Smooth muscle cell (in vitro differentiated cells): ENCODE measurements at regions not wholly inside any gene's neighbourhood (a gene's known extent, or its start where the extent isn't known, plus 50 kb on each side); places are given as distances from the start of the nearest gene placed in this dataset.

Experiments used
- DNase-seq: peaks from one replicate; lab custom pipeline; 2025; ENCODE audit not compliant: unreplicated experiment; lab: John Stamatoyannopoulos, UW
- H2AFZ ChIP-seq: fragments of 200-600 bp; sonication (generic); 2 replicates; pipeline ENCODE4 v1.6.0; 2016; ENCODE audit warnings: antibody characterized with exemption, low read depth, mild to moderate bottlenecking
- H3F3A ChIP-seq: fragments of 200-600 bp; sonication (generic); 2 replicates; pipeline ENCODE4 v1.6.0; 2017; ENCODE audit warnings: antibody characterized with exemption, low read depth
- H3K27ac ChIP-seq: fragments of 200-600 bp; sonication (generic); 2 replicates; pipeline ENCODE4 v1.5.1; 2016; ENCODE audit warnings: low read depth, mild to moderate bottlenecking
- H3K27me3 ChIP-seq: fragments of 200-600 bp; sonication (generic); 2 replicates; pipeline ENCODE4 v1.6.1; 2016; ENCODE audit warnings: low read depth, mild to moderate bottlenecking
- H3K36me3 ChIP-seq: fragments of 200-600 bp; sonication (generic); 2 replicates; pipeline ENCODE4 v1.5.1; 2016; ENCODE audit warnings: low read depth
- H3K4me1 ChIP-seq: fragments of 200-600 bp; sonication (generic); 2 replicates; pipeline ENCODE4 v1.5.1; 2016; ENCODE audit warnings: low read depth
- H3K4me2 ChIP-seq: fragments of 200-600 bp; sonication (generic); 2 replicates; pipeline ENCODE4 v1.6.0; 2016; ENCODE audit warnings: mild to moderate bottlenecking
- H3K4me3 ChIP-seq: fragments of 200-600 bp; sonication (generic); 2 replicates; pipeline ENCODE4 v1.5.1; 2016; ENCODE audit warnings: mild to moderate bottlenecking
- H3K79me2 ChIP-seq: fragments of 200-600 bp; sonication (generic); 2 replicates; pipeline ENCODE4 v1.6.0; 2016; ENCODE audit warnings: low read depth, mild to moderate bottlenecking
- H3K9ac ChIP-seq: fragments of 200-600 bp; sonication (generic); 2 replicates; pipeline ENCODE4 v1.6.0; 2016; ENCODE audit warnings: low read depth
- H3K9me3 ChIP-seq: fragments of 200-600 bp; sonication (generic); replicated peaks from 2 replicates; pipeline ENCODE4 v1.5.1; 2016; ENCODE audit warnings: low read depth
- H4K20me1 ChIP-seq: fragments of 200-600 bp; sonication (generic); 2 replicates; pipeline ENCODE4 v1.6.0; 2016; ENCODE audit warnings: low read depth
- CTCF ChIP-seq: fragments of 200-600 bp; sonication (generic); IDR thresholded peaks from 2 replicates; pipeline ENCODE4 v1.5.1; 2017; ENCODE audit warnings: borderline replicate concordance, mild to moderate bottlenecking, antibody characterized with exemption; ENCODE audit not compliant: insufficient read depth, poor library complexity, severe bottlenecking
- WGBS: methylation state at CpG from one replicate; pipeline ENCODE4 v1.1.7; 2016; ENCODE audit warnings: low lambda C conversion rate; 5-methylcytosine and 5-hydroxymethylcytosine counted together

DNA sequence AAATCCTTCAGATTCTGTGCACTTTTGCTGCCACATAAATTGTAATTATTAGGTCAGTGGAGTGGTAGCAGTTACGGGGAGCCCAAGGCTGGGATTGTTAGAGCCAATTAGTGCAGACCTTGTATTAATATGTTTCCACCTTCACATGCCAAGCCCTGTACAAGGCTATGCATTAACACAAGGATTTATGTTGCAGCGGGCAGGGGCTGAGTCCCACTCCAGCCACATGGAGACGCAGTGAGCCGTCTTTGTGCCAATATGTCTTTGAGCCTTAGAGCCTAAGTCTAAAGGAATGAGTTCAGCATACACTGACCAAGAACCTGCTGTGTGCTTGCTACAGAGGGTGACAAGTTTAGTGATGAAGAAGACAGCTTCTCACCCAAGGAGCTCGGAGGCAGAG is 238.2 kb downstream of the TSN start:
- H3K79me2 ChIP-seq = no peaks in the 10 kb centered on the region
- H3K27me3 ChIP-seq = peaks cover 6% of the 10 kb centered on the region
- H3K27ac ChIP-seq = no peak overlapping the region
- no peak overlapping the region for H2AFZ ChIP-seq
- no peaks in the 10 kb centered on the region for H3K36me3 ChIP-seq
- no peaks in the 10 kb centered on the region for H3F3A ChIP-seq
- H3K4me2 ChIP-seq = no peak overlapping the region
- H3K4me3 ChIP-seq = no peak overlapping the region
- no peaks in the 10 kb centered on the region for H3K9me3 ChIP-seq
- no peak overlapping the region for H3K9ac ChIP-seq
- DNase-seq = no peak
- 90% methylated on average over 5 of the region's 5 CpGs for WGBS
- no peaks in the 10 kb centered on the region for H4K20me1 ChIP-seq
- no peak for TF ChIP-seq CTCF
- H3K4me1 ChIP-seq = no peaks in the 10 kb centered on the region

DNA sequence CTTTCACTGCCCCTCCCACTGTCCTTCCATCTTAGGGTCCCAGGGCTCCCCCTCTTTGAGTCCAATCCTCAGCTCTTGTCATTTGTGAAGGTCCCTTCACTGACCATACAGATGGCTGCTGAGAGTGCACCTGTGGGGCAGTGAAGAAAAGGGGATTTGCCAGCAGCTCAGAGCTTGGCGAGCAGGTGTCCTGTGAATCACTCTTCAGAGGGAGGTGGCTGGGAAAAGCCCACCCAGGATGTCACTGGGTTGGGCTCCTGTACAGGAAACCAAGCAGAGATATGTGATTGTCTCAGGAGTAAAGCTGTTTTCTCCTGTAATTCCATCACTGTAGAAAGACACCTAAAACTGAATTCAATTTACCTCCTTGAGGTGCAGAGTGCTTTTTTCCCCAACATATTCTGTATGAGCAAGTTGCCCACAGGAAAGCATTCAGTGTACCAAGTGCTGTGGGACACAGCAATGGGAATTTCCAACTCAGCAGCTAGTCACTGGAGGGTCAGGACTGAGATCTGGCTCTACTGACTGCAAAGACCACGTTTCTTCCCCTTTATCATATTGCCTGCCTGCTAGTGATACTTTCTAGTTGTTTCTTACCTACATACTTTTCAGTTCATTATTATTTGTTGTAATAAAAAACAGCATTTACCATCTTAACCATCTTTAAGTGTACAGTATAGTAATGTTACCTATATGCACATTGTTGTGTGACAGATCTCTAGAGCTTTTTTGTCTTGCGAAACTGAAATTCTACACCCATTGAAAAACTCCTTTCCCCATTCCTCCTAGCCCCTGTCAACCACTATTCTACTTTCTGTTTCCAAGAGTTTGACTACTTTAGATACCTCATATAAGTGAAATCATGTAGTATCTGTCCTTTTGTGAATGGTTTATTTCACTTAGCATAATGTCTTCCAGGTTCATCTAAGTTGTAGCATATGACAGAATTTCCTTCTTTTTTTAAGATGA is 239.1 kb downstream of the TSN start:
- no peaks in the 10 kb centered on the region for H3K9me3 ChIP-seq
- no peak overlapping the region for H3K4me2 ChIP-seq
- DNase-seq = no peak
- H3K79me2 ChIP-seq = no peaks in the 10 kb centered on the region
- H3K4me1 ChIP-seq = no peaks in the 10 kb centered on the region
- no peak overlapping the region for H3K9ac ChIP-seq
- no peaks in the 10 kb centered on the region for H4K20me1 ChIP-seq
- H3F3A ChIP-seq = no peaks in the 10 kb centered on the region
- no peak overlapping the region for H3K4me3 ChIP-seq
- WGBS = 80% methylated on average over 3 of the region's 3 CpGs
- H2AFZ ChIP-seq = no peak overlapping the region
- H3K27me3 ChIP-seq = peaks cover 6% of the 10 kb centered on the region
- no peaks in the 10 kb centered on the region for H3K36me3 ChIP-seq
- no peak for TF ChIP-seq CTCF
- no peak overlapping the region for H3K27ac ChIP-seq

DNA sequence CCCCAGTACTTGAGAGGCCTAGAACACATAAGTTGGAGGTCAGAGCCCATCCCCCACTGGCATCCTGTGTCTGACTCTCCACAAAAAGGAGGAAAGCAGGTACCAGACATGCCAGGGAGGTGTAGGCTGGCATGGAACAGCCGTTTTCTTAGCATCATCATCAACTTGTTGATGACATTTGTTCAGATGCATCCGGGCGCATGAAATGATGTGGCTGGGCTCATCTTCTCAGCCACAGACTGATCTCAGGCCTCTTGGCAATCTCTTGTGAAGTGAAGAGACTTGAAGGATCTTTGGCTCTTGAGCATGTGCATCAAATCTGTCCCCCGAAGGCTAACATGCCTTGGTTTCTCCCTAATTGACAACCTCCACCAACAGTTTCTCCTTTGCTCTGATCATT is 243.3 kb downstream of the TSN start:
- Histone ChIP-seq H3K9me3 (no peaks in the 10 kb centered on the region), H3K9ac (no peak overlapping the region), H3K27me3 (peaks cover 6% of the 10 kb centered on the region), H3F3A (no peaks in the 10 kb centered on the region), H3K79me2 (no peaks in the 10 kb centered on the region), H3K4me2 (no peak overlapping the region), H4K20me1 (no peaks in the 10 kb centered on the region), H3K27ac (no peak overlapping the region), H2AFZ (no peak overlapping the region), H3K36me3 (no peaks in the 10 kb centered on the region), H3K4me1 (no peaks in the 10 kb centered on the region), H3K4me3 (no peak overlapping the region)
- WGBS = 90% methylated on average over 4 of the region's 4 CpGs
- DNase-seq = no peak
- TF ChIP-seq CTCF = no peak

DNA sequence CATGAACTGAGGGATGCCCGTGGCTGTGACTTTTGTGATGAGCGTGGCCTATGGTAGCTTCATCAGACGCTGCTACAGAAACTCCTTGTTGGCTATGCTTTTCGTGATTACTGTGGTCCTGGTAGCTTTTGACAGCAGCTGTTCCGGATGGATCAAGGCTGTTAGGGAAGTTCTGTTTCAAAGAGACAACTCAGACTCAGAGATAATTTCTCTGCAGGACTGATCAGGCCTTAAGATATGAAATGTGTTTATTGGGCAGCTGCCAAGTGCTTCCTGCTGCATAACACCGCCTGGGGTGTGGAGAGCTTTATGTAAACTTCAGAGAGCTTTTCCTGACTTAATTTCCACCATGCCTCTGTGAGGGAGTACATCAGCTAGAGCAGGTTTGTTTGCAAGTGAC is 243.8 kb downstream of the TSN start:
- DNase-seq = no peak

More for the DNA sequence above, 243.8 kb downstream of the TSN start:
- Histone ChIP-seq H3K9ac (no peak overlapping the region), H3K4me2 (no peak overlapping the region), H4K20me1 (no peaks in the 10 kb centered on the region), H3K4me1 (no peaks in the 10 kb centered on the region), H3K27me3 (peaks cover 3% of the 10 kb centered on the region), H3K36me3 (no peaks in the 10 kb centered on the region), H3K27ac (no peak overlapping the region), H3K9me3 (no peaks in the 10 kb centered on the region), H3K79me2 (no peaks in the 10 kb centered on the region), H3F3A (no peaks in the 10 kb centered on the region), H3K4me3 (no peak overlapping the region), H2AFZ (no peak overlapping the region)
- TF ChIP-seq CTCF = no peak
- WGBS = 17% methylated on average over 6 of the region's 6 CpGs
